ENCODE measurements at regions not wholly inside any gene's neighbourhood (a gene's known extent, or its start where the extent isn't known, plus 50 kb on each side); places are given as distances from the start of the nearest gene placed in this dataset.

DNA sequence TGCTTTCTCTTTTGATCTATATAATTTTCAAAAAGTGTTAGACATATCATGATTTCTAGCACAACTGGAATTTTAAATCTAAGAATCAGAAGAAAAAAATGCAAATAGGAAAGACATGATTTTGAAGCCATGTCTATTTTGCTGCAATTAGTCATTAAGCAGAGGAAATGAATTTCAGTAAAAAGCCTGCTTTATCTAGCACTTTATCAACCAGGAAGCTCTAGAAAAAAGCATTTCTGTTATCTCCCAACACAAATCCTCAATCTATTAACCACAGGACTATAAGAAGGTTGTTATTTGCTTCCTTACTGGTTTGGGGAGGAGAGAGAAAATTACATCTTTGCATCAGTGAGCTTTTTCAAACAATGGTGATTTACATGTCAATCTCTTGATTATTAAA, 716.7 kb downstream of the DIAPH3 start:
- Histone ChIP-seq H3K9ac (ENCODE audit: low read length) (no peak overlapping the region), H4K20me1 (ENCODE audit: insufficient read depth) (no peaks in the 10 kb centered on the region), H3F3A (ENCODE audit: insufficient read depth, low read length, poor library complexity, severe bottlenecking) (no peaks in the 10 kb centered on the region), H3K9me2 (ENCODE audit: insufficient read depth, low read length) (no peaks in the 10 kb centered on the region), H2AFZ (ENCODE audit: low read depth, low read length) (no peak overlapping the region), H3K4me3 (ENCODE audit: low read length) (no peak overlapping the region), H3K27ac (ENCODE audit: low read length) (no peak overlapping the region), H3K79me2 (replicated peaks; ENCODE audit: insufficient read depth, low read length) (no peaks in the 10 kb centered on the region), H3K27me3 (ENCODE audit: insufficient read depth, low read depth, low read length) (no peaks in the 10 kb centered on the region), H3K9me3 (ENCODE audit: low read length) (no peaks in the 10 kb centered on the region), H3K36me3 (ENCODE audit: insufficient read depth, low read length) (no peaks in the 10 kb centered on the region), H3K4me2 (ENCODE audit: low read length) (no peak overlapping the region)
- TF ChIP-seq, protein P1, sequence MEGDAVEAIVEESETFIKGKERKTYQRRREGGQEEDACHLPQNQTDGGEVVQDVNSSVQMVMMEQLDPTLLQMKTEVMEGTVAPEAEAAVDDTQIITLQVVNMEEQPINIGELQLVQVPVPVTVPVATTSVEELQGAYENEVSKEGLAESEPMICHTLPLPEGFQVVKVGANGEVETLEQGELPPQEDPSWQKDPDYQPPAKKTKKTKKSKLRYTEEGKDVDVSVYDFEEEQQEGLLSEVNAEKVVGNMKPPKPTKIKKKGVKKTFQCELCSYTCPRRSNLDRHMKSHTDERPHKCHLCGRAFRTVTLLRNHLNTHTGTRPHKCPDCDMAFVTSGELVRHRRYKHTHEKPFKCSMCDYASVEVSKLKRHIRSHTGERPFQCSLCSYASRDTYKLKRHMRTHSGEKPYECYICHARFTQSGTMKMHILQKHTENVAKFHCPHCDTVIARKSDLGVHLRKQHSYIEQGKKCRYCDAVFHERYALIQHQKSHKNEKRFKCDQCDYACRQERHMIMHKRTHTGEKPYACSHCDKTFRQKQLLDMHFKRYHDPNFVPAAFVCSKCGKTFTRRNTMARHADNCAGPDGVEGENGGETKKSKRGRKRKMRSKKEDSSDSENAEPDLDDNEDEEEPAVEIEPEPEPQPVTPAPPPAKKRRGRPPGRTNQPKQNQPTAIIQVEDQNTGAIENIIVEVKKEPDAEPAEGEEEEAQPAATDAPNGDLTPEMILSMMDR (IDR thresholded peaks at IDR 0.05; ENCODE audit: poor library complexity, severe bottlenecking), result no peak

DNA sequence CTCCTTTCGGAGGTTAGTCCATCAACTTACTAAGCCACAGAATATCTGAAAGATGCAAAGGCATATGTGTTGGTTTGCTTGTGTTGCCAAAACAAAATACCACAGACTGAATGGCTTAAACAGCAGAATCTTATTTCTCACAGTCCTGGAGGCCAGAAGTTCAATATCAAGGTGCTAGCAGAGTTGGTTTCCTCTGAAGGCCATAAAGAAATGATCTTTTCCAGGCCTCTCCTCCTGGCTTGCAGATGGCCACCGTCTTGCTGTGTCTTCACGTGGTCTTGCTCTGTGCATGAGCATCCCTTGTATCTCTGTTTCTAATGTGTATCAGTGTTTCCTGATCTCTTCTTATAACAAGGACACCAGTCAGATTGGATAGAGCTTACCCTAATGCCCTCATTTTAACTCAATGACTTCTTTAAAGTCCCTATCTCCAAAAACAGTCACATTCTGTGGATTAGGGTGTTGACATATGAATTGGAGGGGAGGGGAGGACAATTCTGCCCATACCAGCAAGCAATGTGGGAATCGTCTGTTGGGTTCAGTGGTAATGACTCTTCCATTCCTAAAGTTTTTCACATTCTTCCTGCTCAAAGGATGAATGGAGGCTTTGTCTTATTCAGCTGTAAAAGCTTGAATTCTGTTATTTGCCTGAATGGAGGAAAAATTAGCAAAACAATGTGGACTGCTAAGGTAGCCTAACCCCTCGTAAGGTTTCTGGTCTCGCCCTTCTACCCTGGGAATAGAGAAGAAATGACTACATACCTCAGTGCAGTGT, 715.7 kb downstream of the DIAPH3 start:
- no peak overlapping the region for H3K27ac ChIP-seq (ENCODE audit: low read length)
- no peaks in the 10 kb centered on the region for H3K36me3 ChIP-seq (ENCODE audit: insufficient read depth, low read length)
- no peaks in the 10 kb centered on the region for H3F3A ChIP-seq (ENCODE audit: insufficient read depth, low read length, poor library complexity, severe bottlenecking)
- TF ChIP-seq SMC3 (conservative IDR thresholded peaks at IDR 0.05; ENCODE audit: poor library complexity), result no peak
- no peak overlapping the region for H3K9ac ChIP-seq (ENCODE audit: low read length)
- no peak overlapping the region for H3K4me3 ChIP-seq (ENCODE audit: low read length)
- no peaks in the 10 kb centered on the region for H3K27me3 ChIP-seq (ENCODE audit: insufficient read depth, low read depth, low read length)
- H2AFZ ChIP-seq (ENCODE audit: low read depth, low read length), result no peak overlapping the region
- H3K9me2 ChIP-seq (ENCODE audit: insufficient read depth, low read length), result no peaks in the 10 kb centered on the region
- H4K20me1 ChIP-seq (ENCODE audit: insufficient read depth), result no peaks in the 10 kb centered on the region
- no peaks in the 10 kb centered on the region for H3K79me2 ChIP-seq (replicated peaks; ENCODE audit: insufficient read depth, low read length)
- H3K9me3 ChIP-seq (ENCODE audit: low read length), result no peaks in the 10 kb centered on the region
- H3K4me2 ChIP-seq (ENCODE audit: low read length), result no peak overlapping the region

DNA sequence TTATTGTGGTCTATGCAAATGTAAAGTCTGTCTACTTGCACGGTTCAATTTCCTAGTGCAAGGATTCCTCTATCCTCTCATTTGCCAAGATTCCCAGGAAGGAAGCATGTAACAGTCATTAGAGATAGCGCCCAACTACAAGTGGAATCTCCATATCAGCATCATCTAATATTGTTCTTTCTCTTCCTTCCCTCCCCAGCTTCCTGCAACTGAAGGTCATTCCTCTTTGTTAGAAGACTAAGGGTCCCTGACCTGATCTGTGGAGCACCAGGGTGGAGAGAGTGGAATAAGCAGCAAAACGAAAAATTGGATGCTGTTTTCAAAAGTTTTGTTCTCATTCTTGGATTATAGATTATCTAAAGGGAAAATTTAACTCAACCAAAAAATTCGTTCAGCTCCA, 714.0 kb downstream of the DIAPH3 start:
- H3K27me3 ChIP-seq (ENCODE audit: insufficient read depth, low read depth, low read length), result no peaks in the 10 kb centered on the region
- no peak overlapping the region for H3K4me3 ChIP-seq (ENCODE audit: low read length)
- no peaks in the 10 kb centered on the region for H3K9me2 ChIP-seq (ENCODE audit: insufficient read depth, low read length)
- no peaks in the 10 kb centered on the region for H3K36me3 ChIP-seq (ENCODE audit: insufficient read depth, low read length)
- TF ChIP-seq, protein P2, sequence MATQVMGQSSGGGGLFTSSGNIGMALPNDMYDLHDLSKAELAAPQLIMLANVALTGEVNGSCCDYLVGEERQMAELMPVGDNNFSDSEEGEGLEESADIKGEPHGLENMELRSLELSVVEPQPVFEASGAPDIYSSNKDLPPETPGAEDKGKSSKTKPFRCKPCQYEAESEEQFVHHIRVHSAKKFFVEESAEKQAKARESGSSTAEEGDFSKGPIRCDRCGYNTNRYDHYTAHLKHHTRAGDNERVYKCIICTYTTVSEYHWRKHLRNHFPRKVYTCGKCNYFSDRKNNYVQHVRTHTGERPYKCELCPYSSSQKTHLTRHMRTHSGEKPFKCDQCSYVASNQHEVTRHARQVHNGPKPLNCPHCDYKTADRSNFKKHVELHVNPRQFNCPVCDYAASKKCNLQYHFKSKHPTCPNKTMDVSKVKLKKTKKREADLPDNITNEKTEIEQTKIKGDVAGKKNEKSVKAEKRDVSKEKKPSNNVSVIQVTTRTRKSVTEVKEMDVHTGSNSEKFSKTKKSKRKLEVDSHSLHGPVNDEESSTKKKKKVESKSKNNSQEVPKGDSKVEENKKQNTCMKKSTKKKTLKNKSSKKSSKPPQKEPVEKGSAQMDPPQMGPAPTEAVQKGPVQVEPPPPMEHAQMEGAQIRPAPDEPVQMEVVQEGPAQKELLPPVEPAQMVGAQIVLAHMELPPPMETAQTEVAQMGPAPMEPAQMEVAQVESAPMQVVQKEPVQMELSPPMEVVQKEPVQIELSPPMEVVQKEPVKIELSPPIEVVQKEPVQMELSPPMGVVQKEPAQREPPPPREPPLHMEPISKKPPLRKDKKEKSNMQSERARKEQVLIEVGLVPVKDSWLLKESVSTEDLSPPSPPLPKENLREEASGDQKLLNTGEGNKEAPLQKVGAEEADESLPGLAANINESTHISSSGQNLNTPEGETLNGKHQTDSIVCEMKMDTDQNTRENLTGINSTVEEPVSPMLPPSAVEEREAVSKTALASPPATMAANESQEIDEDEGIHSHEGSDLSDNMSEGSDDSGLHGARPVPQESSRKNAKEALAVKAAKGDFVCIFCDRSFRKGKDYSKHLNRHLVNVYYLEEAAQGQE (IDR thresholded peaks at IDR 0.05; ENCODE audit: borderline replicate concordance), result no peak
- no peaks in the 10 kb centered on the region for H3F3A ChIP-seq (ENCODE audit: insufficient read depth, low read length, poor library complexity, severe bottlenecking)
- no peaks in the 10 kb centered on the region for H3K9me3 ChIP-seq (ENCODE audit: low read length)
- H3K4me2 ChIP-seq (ENCODE audit: low read length), result no peak overlapping the region
- no peaks in the 10 kb centered on the region for H4K20me1 ChIP-seq (ENCODE audit: insufficient read depth)
- H2AFZ ChIP-seq (ENCODE audit: low read depth, low read length), result no peak overlapping the region
- H3K9ac ChIP-seq (ENCODE audit: low read length), result no peak overlapping the region
- H3K79me2 ChIP-seq (replicated peaks; ENCODE audit: insufficient read depth, low read length), result no peaks in the 10 kb centered on the region
- no peak overlapping the region for H3K27ac ChIP-seq (ENCODE audit: low read length)
